Panc1 (cell line): ENCODE measurements at regions not wholly inside any gene's neighbourhood (a gene's known extent, or its start where the extent isn't known, plus 50 kb on each side); places are given as distances from the start of the nearest gene placed in this dataset.

Source experiments
- ATAC-seq: fragments of 200-7000 bp; cut with Tn5 transposase; 2 replicates; pipeline ENCODE4 v1.9.1; 2020; ENCODE audit warnings: mild to moderate bottlenecking, moderate library complexity
- BruUV-seq: library from RNA; stranded (reverse); fragments of 400-500 nt; replicated peaks from 2 replicates; lab custom pipeline; 2021; lab: Mats Ljungman, UMichigan
- CTCF ChIA-PET: fragments of 300-600 bp; sonication (Branson Sonifier 250); formaldehyde crosslinking; loops from one replicate; lab custom pipeline; 2022; ENCODE audit warnings: antibody characterized with exemption; lab: Charles Lee
- POLR2A ChIA-PET: fragments of 300-600 bp; sonication (Branson Sonifier 250); formaldehyde crosslinking; loops from one replicate; lab custom pipeline; 2022; ENCODE audit warnings: antibody characterized with exemption; lab: Charles Lee
- DNase-seq: peaks from one replicate; pipeline ENCODE4 v3.0.0-alpha.2; 2010; ENCODE audit warnings: low read depth, low spot score
- H3K27ac ChIP-seq: 2 replicates; pipeline ENCODE4 v1.5.1; 2011; ENCODE audit warnings: mild to moderate bottlenecking, low read length, inconsistent platforms
- H3K27me3 ChIP-seq: fragments of 200-500 bp; sonication (Bioruptor generic); 2 replicates; pipeline ENCODE4 v1.6.0; 2014; ENCODE audit warnings: low read length, inconsistent platforms; ENCODE audit not compliant: control insufficient read depth, insufficient read depth
- H3K36me3 ChIP-seq: fragments of 200-500 bp; sonication (Bioruptor generic); 2 replicates; pipeline ENCODE4 v1.5.1; 2014; ENCODE audit warnings: inconsistent platforms, mild to moderate bottlenecking, low read length, moderate library complexity; ENCODE audit not compliant: control insufficient read depth, insufficient read depth
- H3K4me1 ChIP-seq: 2 replicates; pipeline ENCODE4 v1.5.1; 2011; ENCODE audit warnings: inconsistent platforms, mild to moderate bottlenecking, low read length, moderate library complexity; ENCODE audit not compliant: control insufficient read depth, insufficient read depth
- H3K4me3 ChIP-seq, 2 experiments: 2 replicates each; pipeline ENCODE4 v1.5.1; 2011 to 2012; ENCODE audit warnings: low read depth in 2 of 2, low read length in 2 of 2, mild to moderate bottlenecking in 2 of 2, inconsistent platforms in 1 of 2, moderate library complexity in 1 of 2
- H3K9me3 ChIP-seq: fragments of 200-500 bp; sonication (Bioruptor generic); 2 replicates; pipeline ENCODE4 v1.5.1; 2014; ENCODE audit warnings: low read depth, mild to moderate bottlenecking, inconsistent platforms, low read length, moderate library complexity; ENCODE audit not compliant: control insufficient read depth, insufficient read depth
- CTCF ChIP-seq: fragments of 450-650 bp; IDR thresholded peaks from 2 replicates; pipeline ENCODE4 v1.5.1; 2017; ENCODE audit warnings: mild to moderate bottlenecking
- POLR2AphosphoS5 ChIP-seq: IDR thresholded peaks from 2 replicates; pipeline ENCODE4 v1.6.1; 2012; ENCODE audit warnings: mild to moderate bottlenecking, low read depth, low read length, moderate library complexity
- SIN3A ChIP-seq: IDR thresholded peaks from 2 replicates; pipeline ENCODE4 v1.6.1; 2012; ENCODE audit warnings: low read depth, mild to moderate bottlenecking, low read length, moderate library complexity, borderline replicate concordance; ENCODE audit not compliant: insufficient read depth
- TCF7L2 ChIP-seq: IDR thresholded peaks from 2 replicates; pipeline ENCODE4 v1.6.1; 2011; ENCODE audit warnings: mild to moderate bottlenecking, low read depth, low read length, inconsistent platforms
- in situ Hi-C: cut with HindIII; loops from 2 replicates; pipeline ENCODE4 v1.10.0; 2016; ENCODE audit warnings: low sequenced_read_pairs, low pct_unique_long_range_greater_than_20kb
- intact Hi-C: fragments of 100-400 bp; cut with micrococcal nuclease; formaldehyde crosslinking; loops from one replicate; pipeline ENCODE4 v1.10.0; 2022; ENCODE audit not compliant: unreplicated experiment
- TF ChIP-seq, protein P1 (sequence below), 2 experiments: IDR thresholded peaks; 2 replicates each; pipeline ENCODE4 v1.6.1; 2011 to 2012; ENCODE audit warnings: low read depth in 2 of 2, control low read depth in 1 of 2, low read length in 1 of 2, mild to moderate bottlenecking in 1 of 2, moderate library complexity in 1 of 2; ENCODE audit not compliant: insufficient read depth in 1 of 2

DNA sequence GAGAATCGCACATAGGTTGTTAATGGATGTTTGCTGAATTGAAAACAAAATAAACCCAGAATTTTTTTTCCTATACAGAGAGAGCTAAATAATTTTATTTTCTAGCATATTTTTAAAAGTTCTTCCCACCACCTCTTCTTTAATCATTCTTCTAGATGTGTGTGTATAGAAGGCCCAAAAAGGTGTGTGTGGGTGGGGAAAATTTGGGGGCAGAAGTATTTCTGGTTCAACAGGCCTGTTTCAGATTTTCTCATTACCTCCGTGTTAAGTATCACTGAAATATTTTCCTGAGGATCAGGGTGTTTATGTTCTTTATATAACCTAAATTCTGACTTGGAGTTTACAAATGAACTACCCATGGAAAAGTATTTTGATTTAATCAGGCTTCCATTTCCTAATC, 144.2 kb upstream of the ZNF804B start:
- in situ Hi-C loops, result no loop called here
- no peak overlapping the region for H3K4me3 ChIP-seq
- no peak for ATAC-seq
- H3K27me3 ChIP-seq, result no peaks in the 10 kb centered on the region
- ChIA-PET CTCF (no interaction called here), POLR2A (no interaction called here)
- no peaks in the 10 kb centered on the region for H3K9me3 ChIP-seq
- no peaks in the 10 kb centered on the region for H3K36me3 ChIP-seq
- intact Hi-C loops, result no loop called here
- TF ChIP-seq POLR2AphosphoS5, result no peak
- no peak for TF ChIP-seq TCF7L2
- no peak for TF ChIP-seq CTCF
- no peak for TF ChIP-seq SIN3A
- TF ChIP-seq, protein P1, sequence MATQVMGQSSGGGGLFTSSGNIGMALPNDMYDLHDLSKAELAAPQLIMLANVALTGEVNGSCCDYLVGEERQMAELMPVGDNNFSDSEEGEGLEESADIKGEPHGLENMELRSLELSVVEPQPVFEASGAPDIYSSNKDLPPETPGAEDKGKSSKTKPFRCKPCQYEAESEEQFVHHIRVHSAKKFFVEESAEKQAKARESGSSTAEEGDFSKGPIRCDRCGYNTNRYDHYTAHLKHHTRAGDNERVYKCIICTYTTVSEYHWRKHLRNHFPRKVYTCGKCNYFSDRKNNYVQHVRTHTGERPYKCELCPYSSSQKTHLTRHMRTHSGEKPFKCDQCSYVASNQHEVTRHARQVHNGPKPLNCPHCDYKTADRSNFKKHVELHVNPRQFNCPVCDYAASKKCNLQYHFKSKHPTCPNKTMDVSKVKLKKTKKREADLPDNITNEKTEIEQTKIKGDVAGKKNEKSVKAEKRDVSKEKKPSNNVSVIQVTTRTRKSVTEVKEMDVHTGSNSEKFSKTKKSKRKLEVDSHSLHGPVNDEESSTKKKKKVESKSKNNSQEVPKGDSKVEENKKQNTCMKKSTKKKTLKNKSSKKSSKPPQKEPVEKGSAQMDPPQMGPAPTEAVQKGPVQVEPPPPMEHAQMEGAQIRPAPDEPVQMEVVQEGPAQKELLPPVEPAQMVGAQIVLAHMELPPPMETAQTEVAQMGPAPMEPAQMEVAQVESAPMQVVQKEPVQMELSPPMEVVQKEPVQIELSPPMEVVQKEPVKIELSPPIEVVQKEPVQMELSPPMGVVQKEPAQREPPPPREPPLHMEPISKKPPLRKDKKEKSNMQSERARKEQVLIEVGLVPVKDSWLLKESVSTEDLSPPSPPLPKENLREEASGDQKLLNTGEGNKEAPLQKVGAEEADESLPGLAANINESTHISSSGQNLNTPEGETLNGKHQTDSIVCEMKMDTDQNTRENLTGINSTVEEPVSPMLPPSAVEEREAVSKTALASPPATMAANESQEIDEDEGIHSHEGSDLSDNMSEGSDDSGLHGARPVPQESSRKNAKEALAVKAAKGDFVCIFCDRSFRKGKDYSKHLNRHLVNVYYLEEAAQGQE (IDR thresholded peaks at IDR 0.05; ENCODE audit: insufficient read depth in 1 of 2, low read depth in 2 of 2, low read length in 1 of 2), result no peak
- H3K27ac ChIP-seq, result no peak overlapping the region
- DNase-seq, result no peak
- no peaks in the 10 kb centered on the region for H3K4me1 ChIP-seq
- no TSS peak for BruUV-seq

GRCh38 chr7:88614736-88615135, 144.8 kb upstream of the ZNF804B start:
- in situ Hi-C loops, result no loop called here
- no TSS peak for BruUV-seq
- POLR2A ChIA-PET, result no interaction called here
- intact Hi-C loops, result no loop called here
- Histone ChIP-seq H3K9me3 (no peaks in the 10 kb centered on the region), H3K36me3 (no peaks in the 10 kb centered on the region), H3K27ac (no peak overlapping the region), H3K27me3 (no peaks in the 10 kb centered on the region), H3K4me1 (no peaks in the 10 kb centered on the region), H3K4me3 (no peak overlapping the region)
- DNase-seq (no peak), ATAC-seq (no peak)
- TF ChIP-seq POLR2AphosphoS5 (no peak), TCF7L2 (no peak)
- TF ChIP-seq, protein P1 (IDR thresholded peaks at IDR 0.05; ENCODE audit: insufficient read depth in 1 of 2, low read depth in 2 of 2, low read length in 1 of 2), result no peak
- CTCF ChIA-PET, result no interaction called here
